Activated CD8-positive, alpha-beta memory T cell treated with anti-CD3 and anti-CD28 coated beads for 24 hours (primary cell): ENCODE measurements at regions not wholly inside any gene's neighbourhood (a gene's known extent, or its start where the extent isn't known, plus 50 kb on each side); places are given as distances from the start of the nearest gene placed in this dataset.

Source experiments
- DNase-seq: peaks from one replicate; pipeline ENCODE4 v3.0.0-alpha.2; 2020

GRCh38 chr2:234334756-234335155, 162.1 kb downstream of the ARL4C start:
- no peak for DNase-seq

- no peak for DNase-seq
Observed at GRCh38 chr2:234334151-234334550, 162.7 kb downstream of the ARL4C start.

GRCh38 chr2:234333168-234334130, 163.4 kb downstream of the ARL4C start:
- no peak for DNase-seq

GRCh38 chr2:234331966-234332365, 164.9 kb downstream of the ARL4C start:
- DNase-seq = no peak

GRCh38 chr2:234331566-234331965, 165.3 kb downstream of the ARL4C start:
- no peak for DNase-seq

- no peak for DNase-seq
Observed at GRCh38 chr2:234330902-234331301, 166.0 kb downstream of the ARL4C start.

GRCh38 chr2:234329202-234329960, 167.5 kb downstream of the ARL4C start:
- DNase-seq = no peak

GRCh38 chr2:234328444-234328990, 168.4 kb downstream of the ARL4C start:
- no peak for DNase-seq

GRCh38 chr2:234326694-234327093, 170.2 kb downstream of the ARL4C start:
- DNase-seq = no peak

- no peak for DNase-seq
Observed at GRCh38 chr2:234324116-234324515, 172.8 kb downstream of the ARL4C start.

GRCh38 chr2:234322766-234323465, 174.0 kb downstream of the ARL4C start:
- DNase-seq = no peak

GRCh38 chr2:234320066-234320465, 176.8 kb downstream of the ARL4C start:
- no peak for DNase-seq

GRCh38 chr2:234318361-234318760, 178.5 kb downstream of the ARL4C start:
- no peak for DNase-seq

GRCh38 chr2:234313558-234313957, 183.3 kb downstream of the ARL4C start:
- DNase-seq = no peak

- DNase-seq = no peak
Observed at GRCh38 chr2:234310166-234310565, 186.7 kb downstream of the ARL4C start.

- DNase-seq = no peak
Observed at GRCh38 chr2:234309431-234309830, 187.4 kb downstream of the ARL4C start.

GRCh38 chr2:234308813-234309195, 188.1 kb downstream of the ARL4C start:
- DNase-seq = peak; percentile 77

GRCh38 chr2:234308073-234308812, 188.6 kb downstream of the ARL4C start:
- DNase-seq = no peak

- DNase-seq = no peak
Observed at GRCh38 chr2:234307322-234307961, 189.4 kb downstream of the ARL4C start.

GRCh38 chr2:234306426-234307173, 190.3 kb downstream of the ARL4C start:
- no peak for DNase-seq

GRCh38 chr2:234305846-234306245, 191.0 kb downstream of the ARL4C start:
- DNase-seq = no peak
